ENCODE measurements at regions not wholly inside any gene's neighbourhood (a gene's known extent, or its start where the extent isn't known, plus 50 kb on each side); places are given as distances from the start of the nearest gene placed in this dataset.

DNA sequence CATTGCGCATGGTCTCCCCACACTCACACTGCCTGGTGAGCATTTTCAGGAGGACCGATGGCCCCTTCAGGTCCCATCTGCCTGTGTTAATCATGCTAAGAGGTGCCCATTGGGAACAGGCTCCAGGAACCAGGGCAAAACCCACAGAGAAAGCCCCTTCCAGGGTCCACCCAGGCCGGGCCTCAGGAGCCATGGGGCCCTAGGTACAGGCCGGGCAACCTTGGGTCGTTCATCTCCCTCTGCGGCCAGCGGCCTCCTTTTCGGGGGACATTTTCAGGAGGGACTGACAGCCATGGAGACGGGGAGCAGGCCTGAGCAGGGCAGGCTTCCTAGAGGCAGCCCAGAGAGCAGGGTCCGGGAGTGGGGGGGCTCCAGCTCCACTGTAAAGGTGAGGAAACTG lies 68.0 kb upstream of the TAMM41 start:
- TF ChIP-seq, protein P1, sequence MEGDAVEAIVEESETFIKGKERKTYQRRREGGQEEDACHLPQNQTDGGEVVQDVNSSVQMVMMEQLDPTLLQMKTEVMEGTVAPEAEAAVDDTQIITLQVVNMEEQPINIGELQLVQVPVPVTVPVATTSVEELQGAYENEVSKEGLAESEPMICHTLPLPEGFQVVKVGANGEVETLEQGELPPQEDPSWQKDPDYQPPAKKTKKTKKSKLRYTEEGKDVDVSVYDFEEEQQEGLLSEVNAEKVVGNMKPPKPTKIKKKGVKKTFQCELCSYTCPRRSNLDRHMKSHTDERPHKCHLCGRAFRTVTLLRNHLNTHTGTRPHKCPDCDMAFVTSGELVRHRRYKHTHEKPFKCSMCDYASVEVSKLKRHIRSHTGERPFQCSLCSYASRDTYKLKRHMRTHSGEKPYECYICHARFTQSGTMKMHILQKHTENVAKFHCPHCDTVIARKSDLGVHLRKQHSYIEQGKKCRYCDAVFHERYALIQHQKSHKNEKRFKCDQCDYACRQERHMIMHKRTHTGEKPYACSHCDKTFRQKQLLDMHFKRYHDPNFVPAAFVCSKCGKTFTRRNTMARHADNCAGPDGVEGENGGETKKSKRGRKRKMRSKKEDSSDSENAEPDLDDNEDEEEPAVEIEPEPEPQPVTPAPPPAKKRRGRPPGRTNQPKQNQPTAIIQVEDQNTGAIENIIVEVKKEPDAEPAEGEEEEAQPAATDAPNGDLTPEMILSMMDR (IDR thresholded peaks at IDR 0.05; ENCODE audit: low read depth, low read length), result no peak
- TF ChIP-seq EZH2phosphoT487 (IDR thresholded peaks at IDR 0.05; ENCODE audit: low read depth), result no peak
